ENCODE measurements at regions not wholly inside any gene's neighbourhood (a gene's known extent, or its start where the extent isn't known, plus 50 kb on each side); places are given as distances from the start of the nearest gene placed in this dataset.
"Not testable (repeated sequence)": the region's sequence is repeated elsewhere in the genome, so short reads cannot be mapped to it uniquely, and the experiment has no call there.

DNA sequence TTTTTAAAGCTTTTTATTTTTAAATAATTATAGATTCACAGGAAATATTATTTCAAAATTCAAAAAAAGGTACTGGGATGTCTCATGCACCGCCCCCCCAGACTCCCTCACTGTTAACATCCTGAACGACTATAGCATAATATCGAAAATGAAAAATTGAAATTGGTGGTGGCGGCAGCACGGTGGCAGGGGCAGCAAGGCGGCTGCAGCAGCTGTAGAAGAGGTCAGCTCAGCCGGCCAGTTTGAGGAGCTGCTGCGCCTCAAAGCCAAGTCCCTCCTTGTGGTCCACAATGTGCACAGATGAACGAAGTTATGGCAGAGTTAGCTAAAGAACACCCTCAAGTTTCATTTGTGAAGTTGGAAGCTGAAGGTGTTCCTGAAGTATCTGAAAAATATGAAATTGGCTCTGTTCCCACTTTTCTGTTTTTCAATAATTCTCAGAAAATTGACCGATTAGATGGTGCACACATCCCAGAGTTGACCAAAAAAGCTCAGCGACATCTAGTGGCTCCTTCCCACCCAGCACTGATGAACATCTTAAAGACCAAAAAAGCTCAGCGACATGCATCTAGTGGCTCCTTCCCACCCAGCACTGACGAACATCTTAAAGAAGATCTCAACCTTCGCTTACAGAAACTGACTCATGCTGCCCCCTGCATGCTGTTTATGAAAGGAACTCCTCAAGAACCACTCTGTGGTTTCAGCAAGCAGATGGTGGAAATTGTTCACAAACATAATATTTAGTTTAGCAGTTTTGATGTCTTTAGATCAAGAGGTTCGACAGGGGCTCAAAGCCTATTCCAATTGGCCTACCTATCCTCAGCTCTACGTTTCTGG lies 100.8 kb downstream of the FAM217A start:
- Histone ChIP-seq H3K9me3 (replicated peaks; ENCODE audit: control insufficient read depth, low read depth, low read length) (no peaks in the 10 kb centered on the region), H3K4me1 (ENCODE audit: control insufficient read depth, insufficient read depth, low read length) (no peaks in the 10 kb centered on the region), H3K27ac (ENCODE audit: low read length) (no peak overlapping the region), H3K27me3 (ENCODE audit: control insufficient read depth, insufficient read depth, low read length) (no peaks in the 10 kb centered on the region), H3K36me3 (ENCODE audit: control insufficient read depth, insufficient read depth, low read length) (no peaks in the 10 kb centered on the region), H3K4me3 (ENCODE audit: low read length) (no peak overlapping the region)
- 28% methylated on average over 7 of the region's 16 CpGs for WGBS (ENCODE audit: insufficient coverage)
- peak; percentile 95 for DNase-seq

GRCh38 chr6:3978966-3979365 lies 100.0 kb downstream of the FAM217A start:
- not testable (repeated sequence) for H3K4me1 ChIP-seq (ENCODE audit: control insufficient read depth, insufficient read depth, low read length); H3K4me3 ChIP-seq (ENCODE audit: low read length); H3K27ac ChIP-seq (ENCODE audit: low read length); H3K27me3 ChIP-seq (ENCODE audit: control insufficient read depth, insufficient read depth, low read length); H3K9me3 ChIP-seq (replicated peaks; ENCODE audit: control insufficient read depth, low read depth, low read length); H3K36me3 ChIP-seq (ENCODE audit: control insufficient read depth, insufficient read depth, low read length); DNase-seq
- no CpG with 5 or more reads among the region's 1 CpG for WGBS (ENCODE audit: insufficient coverage)

- DNase-seq, result no peak
- Histone ChIP-seq H3K4me3 (ENCODE audit: low read length) (no peak overlapping the region), H3K27me3 (ENCODE audit: control insufficient read depth, insufficient read depth, low read length) (no peaks in the 10 kb centered on the region), H3K36me3 (ENCODE audit: control insufficient read depth, insufficient read depth, low read length) (no peaks in the 10 kb centered on the region), H3K9me3 (replicated peaks; ENCODE audit: control insufficient read depth, low read depth, low read length) (no peaks in the 10 kb centered on the region), H3K4me1 (ENCODE audit: control insufficient read depth, insufficient read depth, low read length) (peaks cover 2% of the 10 kb centered on the region), H3K27ac (ENCODE audit: low read length) (no peak overlapping the region)
These were observed 97.0 kb downstream of the FAM217A start for GRCh38 chr6:3981917-3982316.

DNA sequence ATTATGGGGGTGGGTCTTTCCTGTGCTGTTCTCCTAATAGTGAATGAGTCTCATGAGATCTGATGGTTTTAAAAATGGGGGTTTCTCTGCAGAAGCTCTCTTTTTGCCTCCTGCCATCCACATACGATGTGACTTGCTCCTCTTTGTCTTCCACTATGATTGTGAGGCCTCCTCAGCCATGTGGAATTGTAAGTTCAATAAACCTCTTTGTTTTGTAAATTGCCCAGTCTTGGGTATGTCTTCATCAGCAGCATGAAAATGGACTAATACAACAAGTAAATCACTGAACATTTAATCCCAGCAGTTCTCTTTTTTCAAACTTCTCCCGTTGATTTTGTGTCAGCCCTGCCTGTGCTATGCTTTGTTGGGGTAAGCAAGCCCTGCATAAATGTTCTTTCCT lies 95.2 kb downstream of the FAM217A start:
- no peak for DNase-seq
- Histone ChIP-seq H3K4me3 (ENCODE audit: low read length) (no peak overlapping the region), H3K27me3 (ENCODE audit: control insufficient read depth, insufficient read depth, low read length) (no peaks in the 10 kb centered on the region), H3K36me3 (ENCODE audit: control insufficient read depth, insufficient read depth, low read length) (no peaks in the 10 kb centered on the region), H3K4me1 (ENCODE audit: control insufficient read depth, insufficient read depth, low read length) (peaks cover 10% of the 10 kb centered on the region), H3K9me3 (replicated peaks; ENCODE audit: control insufficient read depth, low read depth, low read length) (no peaks in the 10 kb centered on the region), H3K27ac (ENCODE audit: low read length) (no peak overlapping the region)
- no CpG with 5 or more reads among the region's 2 CpGs for WGBS (ENCODE audit: insufficient coverage)

- H3K27ac ChIP-seq (ENCODE audit: low read length), result no peak overlapping the region
- H3K9me3 ChIP-seq (replicated peaks; ENCODE audit: control insufficient read depth, low read depth, low read length), result no peaks in the 10 kb centered on the region
- no peaks in the 10 kb centered on the region for H3K27me3 ChIP-seq (ENCODE audit: control insufficient read depth, insufficient read depth, low read length)
- no peaks in the 10 kb centered on the region for H3K36me3 ChIP-seq (ENCODE audit: control insufficient read depth, insufficient read depth, low read length)
- H3K4me3 ChIP-seq (ENCODE audit: low read length), result no peak overlapping the region
- no CpG with 5 or more reads among the region's 5 CpGs for WGBS (ENCODE audit: insufficient coverage)
- DNase-seq, result no peak
- peaks cover 10% of the 10 kb centered on the region for H3K4me1 ChIP-seq (ENCODE audit: control insufficient read depth, insufficient read depth, low read length)
These were observed 94.4 kb downstream of the FAM217A start for GRCh38 chr6:3984494-3984893.

DNA sequence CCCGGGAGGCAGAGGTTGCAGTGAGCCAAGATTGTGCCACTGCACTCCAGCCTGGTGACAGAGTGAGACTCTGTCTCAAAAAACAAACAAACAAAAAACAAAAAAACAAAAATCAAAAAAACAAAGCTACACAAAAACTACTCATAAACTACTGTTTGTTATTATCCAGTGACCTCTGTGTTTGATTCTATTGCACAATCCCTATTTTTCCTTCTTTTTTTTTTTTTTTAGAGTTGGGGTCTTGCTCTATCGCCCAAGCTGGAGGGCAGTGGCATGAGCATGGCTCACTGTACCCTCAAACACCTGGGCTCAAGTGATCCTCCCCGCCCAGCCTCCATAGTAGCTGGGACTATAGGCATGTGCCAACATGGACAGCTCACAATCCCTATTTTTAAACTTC lies 92.7 kb downstream of the FAM217A start:
- 76% methylated on average over 2 of the region's 3 CpGs for WGBS (ENCODE audit: insufficient coverage)
- no peaks in the 10 kb centered on the region for H3K36me3 ChIP-seq (ENCODE audit: control insufficient read depth, insufficient read depth, low read length)
- H3K4me3 ChIP-seq (ENCODE audit: low read length), result no peak overlapping the region
- no peaks in the 10 kb centered on the region for H3K9me3 ChIP-seq (replicated peaks; ENCODE audit: control insufficient read depth, low read depth, low read length)
- peaks cover 15% of the 10 kb centered on the region for H3K4me1 ChIP-seq (ENCODE audit: control insufficient read depth, insufficient read depth, low read length)
- DNase-seq, result no peak
- no peaks in the 10 kb centered on the region for H3K27me3 ChIP-seq (ENCODE audit: control insufficient read depth, insufficient read depth, low read length)
- no peak overlapping the region for H3K27ac ChIP-seq (ENCODE audit: low read length)

DNA sequence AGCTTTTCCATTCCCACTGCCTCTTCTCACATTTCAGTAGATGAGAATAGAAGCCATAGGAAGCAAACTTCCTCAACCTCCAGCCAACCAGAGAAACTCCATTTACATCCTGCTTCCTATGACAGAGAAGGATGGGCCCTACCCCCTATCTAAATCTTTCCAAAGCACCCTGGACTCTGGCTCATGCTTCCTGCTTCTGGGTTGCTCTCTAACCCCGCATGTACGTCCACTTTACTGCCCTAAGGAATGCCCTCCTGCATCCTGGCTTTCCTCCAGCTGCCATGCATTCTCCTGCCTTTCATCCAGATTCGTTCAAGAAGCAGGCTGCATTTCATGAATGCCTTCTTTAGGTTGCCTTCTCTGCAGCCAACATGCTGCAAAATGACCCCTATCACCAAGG lies 91.9 kb downstream of the FAM217A start:
- no peaks in the 10 kb centered on the region for H3K27me3 ChIP-seq (ENCODE audit: control insufficient read depth, insufficient read depth, low read length)
- no peaks in the 10 kb centered on the region for H3K36me3 ChIP-seq (ENCODE audit: control insufficient read depth, insufficient read depth, low read length)
- 22% methylated on average over 3 of the region's 3 CpGs for WGBS (ENCODE audit: insufficient coverage)
- H3K9me3 ChIP-seq (replicated peaks; ENCODE audit: control insufficient read depth, low read depth, low read length), result no peaks in the 10 kb centered on the region
- peak; percentile 39 for DNase-seq
- no peak overlapping the region for H3K4me3 ChIP-seq (ENCODE audit: low read length)
- no peak overlapping the region for H3K27ac ChIP-seq (ENCODE audit: low read length)
- peaks cover 15% of the 10 kb centered on the region for H3K4me1 ChIP-seq (ENCODE audit: control insufficient read depth, insufficient read depth, low read length)

- no CpG with 5 or more reads among the region's 2 CpGs for WGBS (ENCODE audit: insufficient coverage)
- no peak for DNase-seq
- H3K27ac ChIP-seq (ENCODE audit: low read length), result no peak overlapping the region
- H3K9me3 ChIP-seq (replicated peaks; ENCODE audit: control insufficient read depth, low read depth, low read length), result no peaks in the 10 kb centered on the region
- H3K4me3 ChIP-seq (ENCODE audit: low read length), result no peak overlapping the region
- H3K27me3 ChIP-seq (ENCODE audit: control insufficient read depth, insufficient read depth, low read length), result no peaks in the 10 kb centered on the region
- H3K4me1 ChIP-seq (ENCODE audit: control insufficient read depth, insufficient read depth, low read length), result peaks cover 15% of the 10 kb centered on the region
- no peaks in the 10 kb centered on the region for H3K36me3 ChIP-seq (ENCODE audit: control insufficient read depth, insufficient read depth, low read length)
These were observed 91.4 kb downstream of the FAM217A start for GRCh38 chr6:3987576-3987975.

- Histone ChIP-seq H3K4me1 (ENCODE audit: control insufficient read depth, insufficient read depth, low read length) (peaks cover 15% of the 10 kb centered on the region), H3K36me3 (ENCODE audit: control insufficient read depth, insufficient read depth, low read length) (no peaks in the 10 kb centered on the region), H3K9me3 (replicated peaks; ENCODE audit: control insufficient read depth, low read depth, low read length) (no peaks in the 10 kb centered on the region), H3K27ac (ENCODE audit: low read length) (no peak overlapping the region), H3K27me3 (ENCODE audit: control insufficient read depth, insufficient read depth, low read length) (no peaks in the 10 kb centered on the region), H3K4me3 (ENCODE audit: low read length) (peak overlapping the region; percentile 42)
- WGBS (ENCODE audit: insufficient coverage), result 23% methylated on average over 17 of the region's 21 CpGs
- DNase-seq, result peak; percentile 96
These were observed 88.0 kb downstream of the FAM217A start for GRCh38 chr6:3990692-3991491.

DNA sequence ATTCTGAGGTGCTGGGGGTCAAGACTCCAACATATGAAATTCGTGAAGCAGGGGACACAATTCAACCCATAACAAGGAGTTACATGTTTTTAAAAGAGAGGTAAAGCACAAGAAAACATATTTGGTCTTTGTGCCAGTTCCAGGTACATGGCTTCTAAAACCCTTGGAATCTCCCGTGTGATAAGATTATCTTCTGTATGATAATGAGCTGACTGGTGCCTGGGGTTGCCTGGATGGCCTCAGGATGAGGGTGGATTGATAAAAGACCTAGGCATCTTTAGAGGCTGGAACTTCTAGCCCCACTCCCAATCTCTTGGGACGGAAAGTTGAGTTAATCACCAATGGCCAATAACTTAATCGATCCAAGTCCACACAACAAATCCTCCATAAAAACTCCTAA lies 87.0 kb downstream of the FAM217A start:
- Histone ChIP-seq H3K36me3 (ENCODE audit: control insufficient read depth, insufficient read depth, low read length) (no peaks in the 10 kb centered on the region), H3K27me3 (ENCODE audit: control insufficient read depth, insufficient read depth, low read length) (no peaks in the 10 kb centered on the region), H3K27ac (ENCODE audit: low read length) (no peak overlapping the region), H3K9me3 (replicated peaks; ENCODE audit: control insufficient read depth, low read depth, low read length) (no peaks in the 10 kb centered on the region), H3K4me3 (ENCODE audit: low read length) (no peak overlapping the region), H3K4me1 (ENCODE audit: control insufficient read depth, insufficient read depth, low read length) (peaks cover 13% of the 10 kb centered on the region)
- WGBS (ENCODE audit: insufficient coverage), result no CpG with 5 or more reads among the region's 4 CpGs
- DNase-seq, result no peak
